Endothelial cell of umbilical vein (primary cell): ENCODE measurements at regions not wholly inside any gene's neighbourhood (a gene's known extent, or its start where the extent isn't known, plus 50 kb on each side); places are given as distances from the start of the nearest gene placed in this dataset.

Experiments used
- BruUV-seq: library from RNA; stranded (reverse); fragments of 400-500 nt; replicated peaks from 2 replicates; lab custom pipeline; 2021; lab: Mats Ljungman, UMichigan
- CTCF ChIA-PET: fragments of 300-600, 350-600 bp; sonication (Branson Sonifier 250); formaldehyde crosslinking; loops from one replicate; lab custom pipeline; 2021; ENCODE audit warnings: antibody characterized with exemption, inconsistent platforms; lab: Charles Lee
- POLR2A ChIA-PET: fragments of 300-600, 350-600 bp; sonication (Branson Sonifier 250); formaldehyde crosslinking; loops from one replicate; lab custom pipeline; 2021; ENCODE audit warnings: antibody characterized with exemption, inconsistent platforms; lab: Charles Lee
- DNase-seq: peaks from one replicate; pipeline ENCODE4 v3.0.0-alpha.2; 2011; ENCODE audit warnings: low read depth, low spot score
- FAIRE-seq: peaks from 2 replicates; lab custom pipeline; 2011; peaks lifted over from hg19 to GRCh38; lab: Jason Lieb, UNC
- H2AFZ ChIP-seq: 2 replicates; pipeline ENCODE4 v1.6.0; 2012; ENCODE audit warnings: low read depth, low read length, control low read depth, inconsistent platforms
- H3K27ac ChIP-seq: 2 replicates; pipeline ENCODE4 v1.5.1; 2011; ENCODE audit warnings: low read depth, mild to moderate bottlenecking, control low read depth, low read length, moderate library complexity; ENCODE audit not compliant: insufficient read depth
- H3K27me3 ChIP-seq, 2 experiments: 2 replicates each; pipeline versions ENCODE4 v1.6.0 to v1.6.1; 2011; ENCODE audit warnings: low read length in 2 of 2, mixed read lengths in 1 of 2; ENCODE audit not compliant: control insufficient read depth in 2 of 2, insufficient read depth in 2 of 2
- H3K36me3 ChIP-seq, 2 experiments: 2 replicates in 1 of 2; 3 replicates in 1 of 2; pipeline ENCODE4 v1.5.1; 2011; ENCODE audit warnings: low read length in 2 of 2, mild to moderate bottlenecking in 1 of 2, moderate library complexity in 1 of 2; ENCODE audit not compliant: control insufficient read depth in 2 of 2, insufficient read depth in 2 of 2; ENCODE audit errors: extremely low read depth in 1 of 2
- H3K4me1 ChIP-seq: 3 replicates; pipeline ENCODE4 v1.5.1; 2011; ENCODE audit warnings: mild to moderate bottlenecking, low read length; ENCODE audit not compliant: control insufficient read depth, insufficient read depth; ENCODE audit errors: extremely low read depth
- H3K4me2 ChIP-seq: 2 replicates; pipeline ENCODE4 v1.6.1; 2011; ENCODE audit warnings: low read length, control low read depth, mixed read lengths; ENCODE audit not compliant: insufficient read depth
- H3K4me3 ChIP-seq, 3 experiments: fragments of 200-600 bp in 1 of 3; sonication (generic), shearing (Covaris generic) in 1 of 3; replicated peaks in 1 of 3; 2 replicates each; pipeline ENCODE4 v1.5.1; 2011 to 2016; ENCODE audit warnings: control low read depth in 3 of 3, low read length in 3 of 3, mild to moderate bottlenecking in 2 of 3, inconsistent platforms in 1 of 3, low read depth in 1 of 3, moderate library complexity in 1 of 3; ENCODE audit not compliant: insufficient read depth in 1 of 3
- H3K79me2 ChIP-seq: 2 replicates; pipeline ENCODE4 v1.6.0; 2012; ENCODE audit warnings: low read length, inconsistent platforms; ENCODE audit not compliant: control insufficient read depth, insufficient read depth
- H3K9ac ChIP-seq: replicated peaks from 2 replicates; pipeline ENCODE3; 2011; ENCODE audit warnings: low read length, control low read depth; ENCODE audit not compliant: insufficient read depth; ENCODE audit errors: extremely low read depth
- H3K9me1 ChIP-seq: replicated peaks from 3 replicates; pipeline ENCODE4 v1.6.0; 2011; ENCODE audit warnings: mild to moderate bottlenecking, low read length; ENCODE audit not compliant: control insufficient read depth, insufficient read depth; ENCODE audit errors: extremely low read depth
- H3K9me3 ChIP-seq: replicated peaks from 2 replicates; pipeline ENCODE4 v1.5.1; 2012; ENCODE audit warnings: low read length, inconsistent platforms; ENCODE audit not compliant: control insufficient read depth, insufficient read depth
- H4K20me1 ChIP-seq: replicated peaks from 2 replicates; pipeline ENCODE3; 2011; ENCODE audit warnings: mild to moderate bottlenecking, low read length; ENCODE audit not compliant: control insufficient read depth, insufficient read depth; ENCODE audit errors: extremely low read depth
- EZH2 ChIP-seq: IDR thresholded peaks from 2 replicates; pipeline ENCODE4 v1.6.1; 2012; ENCODE audit warnings: borderline replicate concordance, low read depth, mild to moderate bottlenecking, moderate library complexity, low read length, inconsistent platforms; ENCODE audit not compliant: severe bottlenecking
- FOS ChIP-seq: IDR thresholded peaks from 2 replicates; pipeline ENCODE4 v1.6.1; 2011; ENCODE audit warnings: mild to moderate bottlenecking, low read length, moderate library complexity, borderline replicate concordance; ENCODE audit not compliant: insufficient read depth
- GATA2 ChIP-seq: IDR thresholded peaks from 2 replicates; pipeline ENCODE4 v1.7.0; 2011; ENCODE audit warnings: low read depth, mild to moderate bottlenecking, moderate library complexity, mixed read lengths, low read length; ENCODE audit not compliant: insufficient read length, insufficient read depth
- JUN ChIP-seq: IDR thresholded peaks from 2 replicates; pipeline ENCODE4 v1.6.1; 2011; ENCODE audit warnings: borderline replicate concordance, low read depth; ENCODE audit not compliant: insufficient read length, insufficient read depth
- MYC ChIP-seq: IDR thresholded peaks from one replicate; pipeline ENCODE4 v1.6.1; 2011; ENCODE audit warnings: mild to moderate bottlenecking, low read depth, low read length
- POLR2A ChIP-seq: IDR thresholded peaks from 2 replicates; pipeline ENCODE4 v1.6.1; 2012; ENCODE audit warnings: low read depth, mild to moderate bottlenecking, control low read depth, low read length
- POLR2AphosphoS5 ChIP-seq: IDR thresholded peaks from 2 replicates; pipeline ENCODE4 v1.6.1; 2012; ENCODE audit warnings: low read depth, mild to moderate bottlenecking, control low read depth, low read length, moderate library complexity; ENCODE audit not compliant: insufficient read depth
- dilution Hi-C: fragments of 300-500 bp; cut with MboI; formaldehyde crosslinking; loops from one replicate; pipeline ENCODE4 v1.15.0; 2019; ENCODE audit warnings: low sequenced_read_pairs; ENCODE audit not compliant: extremely low pct_ligation_motif_present
- intact Hi-C: fragments of 100-400 bp; cut with micrococcal nuclease; formaldehyde crosslinking; loops from one replicate; pipeline ENCODE4 v1.10.0; 2022
- TF ChIP-seq, protein P1 (sequence below), 2 donors: IDR thresholded peaks; 1 replicate in 1 of 2; 2 replicates in 1 of 2; pipeline ENCODE4 v1.5.1; 2011; ENCODE audit warnings: low read length in 2 of 2, mild to moderate bottlenecking in 2 of 2, moderate library complexity in 2 of 2, control low read depth in 1 of 2, inconsistent platforms in 1 of 2, low read depth in 1 of 2; ENCODE audit not compliant: insufficient read depth in 1 of 2; ENCODE audit errors: extremely low read depth in 1 of 2
- TF ChIP-seq, protein P2 (sequence below): IDR thresholded peaks from 2 replicates; pipeline ENCODE4 v1.6.1; 2011; ENCODE audit not compliant: insufficient read depth, insufficient read length

DNA sequence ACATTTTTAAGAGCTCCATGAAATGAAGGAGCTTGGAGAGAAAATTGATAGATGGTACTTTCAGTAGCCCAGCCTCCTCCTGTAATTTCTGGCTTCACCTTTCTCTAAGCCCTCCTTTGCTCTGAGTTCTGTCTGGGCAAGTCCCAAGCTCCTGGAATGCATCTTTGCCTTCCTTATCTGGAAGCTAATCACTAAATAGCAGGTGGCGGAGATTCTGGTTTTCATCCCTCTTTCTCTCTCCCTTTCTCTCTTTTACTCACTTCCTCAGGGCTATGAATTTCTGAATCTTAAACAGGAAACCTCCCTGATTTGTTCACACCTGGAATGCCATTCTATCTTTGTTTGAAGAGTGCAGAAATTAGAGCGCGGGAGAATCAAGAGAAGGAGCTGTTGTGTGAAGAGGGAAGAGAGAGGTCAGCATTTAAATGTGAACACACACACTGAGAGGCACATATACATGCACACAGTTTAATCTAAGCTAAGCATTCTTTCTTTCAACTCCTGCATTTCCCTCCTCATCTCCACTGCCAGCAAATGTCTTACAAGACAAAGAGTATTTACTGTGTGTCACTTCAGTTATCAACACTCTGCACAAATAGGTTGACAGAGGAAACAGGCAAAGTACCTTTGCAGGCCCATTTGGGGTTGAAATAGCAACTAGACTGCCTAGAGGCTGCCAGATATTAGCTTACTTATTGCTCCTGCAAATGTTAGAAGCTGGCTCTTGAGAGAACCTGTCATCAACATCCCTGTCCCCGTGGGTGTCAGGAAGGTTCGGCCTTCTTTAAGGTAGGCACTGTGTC is 199.4 kb upstream of the CAMK1G start:
- H3K9me1 ChIP-seq = no peaks in the 10 kb centered on the region
- ChIA-PET CTCF (interaction anchor here (1.0 to 1.2 kb wide), 3 partner anchors 9 to 30 kb away, joined by 3 to 6 read pairs (median 3); no protein-coding TSS in a partner anchor), POLR2A (no interaction called here)
- no peaks in the 10 kb centered on the region for H3K79me2 ChIP-seq
- DNase-seq = no peak
- H3K36me3 ChIP-seq = no peaks in the 10 kb centered on the region
- no TSS peak for BruUV-seq
- H3K27ac ChIP-seq = no peak overlapping the region
- H3K9ac ChIP-seq = no peak overlapping the region
- H3K4me1 ChIP-seq = no peaks in the 10 kb centered on the region
- no peak overlapping the region for H3K4me2 ChIP-seq
- TF ChIP-seq, protein P1, sequence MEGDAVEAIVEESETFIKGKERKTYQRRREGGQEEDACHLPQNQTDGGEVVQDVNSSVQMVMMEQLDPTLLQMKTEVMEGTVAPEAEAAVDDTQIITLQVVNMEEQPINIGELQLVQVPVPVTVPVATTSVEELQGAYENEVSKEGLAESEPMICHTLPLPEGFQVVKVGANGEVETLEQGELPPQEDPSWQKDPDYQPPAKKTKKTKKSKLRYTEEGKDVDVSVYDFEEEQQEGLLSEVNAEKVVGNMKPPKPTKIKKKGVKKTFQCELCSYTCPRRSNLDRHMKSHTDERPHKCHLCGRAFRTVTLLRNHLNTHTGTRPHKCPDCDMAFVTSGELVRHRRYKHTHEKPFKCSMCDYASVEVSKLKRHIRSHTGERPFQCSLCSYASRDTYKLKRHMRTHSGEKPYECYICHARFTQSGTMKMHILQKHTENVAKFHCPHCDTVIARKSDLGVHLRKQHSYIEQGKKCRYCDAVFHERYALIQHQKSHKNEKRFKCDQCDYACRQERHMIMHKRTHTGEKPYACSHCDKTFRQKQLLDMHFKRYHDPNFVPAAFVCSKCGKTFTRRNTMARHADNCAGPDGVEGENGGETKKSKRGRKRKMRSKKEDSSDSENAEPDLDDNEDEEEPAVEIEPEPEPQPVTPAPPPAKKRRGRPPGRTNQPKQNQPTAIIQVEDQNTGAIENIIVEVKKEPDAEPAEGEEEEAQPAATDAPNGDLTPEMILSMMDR (IDR thresholded peaks at IDR 0.05; ENCODE audit: extremely low read depth in 1 of 2, insufficient read depth in 1 of 2, low read depth in 1 of 2, low read length in 2 of 2) = no peak
- TF ChIP-seq GATA2 = no peak
- TF ChIP-seq EZH2 = no peak
- TF ChIP-seq POLR2A = no peak
- no peak for TF ChIP-seq JUN
- no peak for TF ChIP-seq FOS
- no peak for TF ChIP-seq MYC
- TF ChIP-seq, protein P2, sequence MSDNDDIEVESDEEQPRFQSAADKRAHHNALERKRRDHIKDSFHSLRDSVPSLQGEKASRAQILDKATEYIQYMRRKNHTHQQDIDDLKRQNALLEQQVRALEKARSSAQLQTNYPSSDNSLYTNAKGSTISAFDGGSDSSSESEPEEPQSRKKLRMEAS = no peak
- TF ChIP-seq POLR2AphosphoS5 = no peak
- no peaks in the 10 kb centered on the region for H3K27me3 ChIP-seq
- H3K9me3 ChIP-seq = no peaks in the 10 kb centered on the region
- H3K4me3 ChIP-seq = no peak overlapping the region
- dilution Hi-C loops (no loop called here), intact Hi-C loops (no loop called here)
- no peaks in the 10 kb centered on the region for H4K20me1 ChIP-seq
- no peak overlapping the region for H2AFZ ChIP-seq
- FAIRE-seq = no peak
